ENCODE measurements at regions not wholly inside any gene's neighbourhood (a gene's known extent, or its start where the extent isn't known, plus 50 kb on each side); places are given as distances from the start of the nearest gene placed in this dataset.

DNA sequence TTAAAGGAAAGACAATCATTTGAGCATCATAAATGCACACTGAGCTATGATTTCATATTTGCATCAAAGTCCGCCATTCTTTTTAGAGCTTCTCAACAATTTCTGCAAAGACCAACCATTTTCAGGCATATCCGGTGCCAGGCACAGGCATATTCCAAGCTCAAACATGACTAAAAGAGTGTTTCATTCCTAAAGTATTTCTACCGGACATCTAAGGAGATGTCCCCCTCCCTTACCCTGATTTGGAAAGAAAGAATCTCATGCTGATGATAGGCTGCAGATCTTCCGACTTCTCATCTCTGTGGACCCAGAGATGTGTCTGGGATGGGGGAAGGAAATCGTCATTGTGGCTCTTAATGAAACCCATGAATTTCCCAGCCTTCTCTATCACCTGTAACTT lies 600.5 kb upstream of the MGMT start:
- H3K4me1 ChIP-seq (ENCODE audit: control insufficient read depth, extremely low read depth, insufficient read depth, low read length) = no peaks in the 10 kb centered on the region
- no peak overlapping the region for H3K27ac ChIP-seq (ENCODE audit: insufficient read depth, low read depth, low read length)
- peaks cover 1% of the 10 kb centered on the region for H3K9me3 ChIP-seq (replicated peaks; ENCODE audit: control insufficient read depth, insufficient read depth, low read length)
- H3K36me3 ChIP-seq (ENCODE audit: control insufficient read depth in 2 of 2, extremely low read depth in 1 of 2, insufficient read depth in 2 of 2, low read length in 2 of 2) = no peaks in the 10 kb centered on the region
- ChIA-PET POLR2A (no interaction called here), CTCF (no interaction called here)
- no peak for FAIRE-seq
- dilution Hi-C loops (cut with MboI; ENCODE audit: extremely low pct_ligation_motif_present, low sequenced_read_pairs) (no loop called here), intact Hi-C loops (cut with micrococcal nuclease) (no loop called here)
- no peak overlapping the region for H3K9ac ChIP-seq (replicated peaks; ENCODE audit: extremely low read depth, insufficient read depth, low read length)
- H3K9me1 ChIP-seq (replicated peaks; ENCODE audit: control insufficient read depth, extremely low read depth, insufficient read depth, low read length) = no peaks in the 10 kb centered on the region
- H3K4me2 ChIP-seq (ENCODE audit: insufficient read depth, low read length) = no peak overlapping the region
- H2AFZ ChIP-seq (ENCODE audit: low read depth, low read length) = no peak overlapping the region
- no peak overlapping the region for H3K4me3 ChIP-seq (replicated peaks in 1 of 3; ENCODE audit: insufficient read depth in 1 of 3, low read depth in 1 of 3, low read length in 3 of 3)
- no peak for TF ChIP-seq EZH2 (IDR thresholded peaks at IDR 0.05; ENCODE audit: borderline replicate concordance, low read depth, low read length, severe bottlenecking)
- TF ChIP-seq JUN (IDR thresholded peaks at IDR 0.05; ENCODE audit: borderline replicate concordance, insufficient read depth, insufficient read length, low read depth) = no peak
- no peaks in the 10 kb centered on the region for H3K79me2 ChIP-seq (ENCODE audit: control insufficient read depth, insufficient read depth, low read length)
- no peaks in the 10 kb centered on the region for H4K20me1 ChIP-seq (replicated peaks; ENCODE audit: control insufficient read depth, extremely low read depth, insufficient read depth, low read length)
- DNase-seq (ENCODE audit: low read depth, low spot score) = no peak
- H3K27me3 ChIP-seq (ENCODE audit: control insufficient read depth in 2 of 2, insufficient read depth in 2 of 2, low read length in 2 of 2) = no peaks in the 10 kb centered on the region
- no TSS peak for BruUV-seq (replicated peaks)

DNA sequence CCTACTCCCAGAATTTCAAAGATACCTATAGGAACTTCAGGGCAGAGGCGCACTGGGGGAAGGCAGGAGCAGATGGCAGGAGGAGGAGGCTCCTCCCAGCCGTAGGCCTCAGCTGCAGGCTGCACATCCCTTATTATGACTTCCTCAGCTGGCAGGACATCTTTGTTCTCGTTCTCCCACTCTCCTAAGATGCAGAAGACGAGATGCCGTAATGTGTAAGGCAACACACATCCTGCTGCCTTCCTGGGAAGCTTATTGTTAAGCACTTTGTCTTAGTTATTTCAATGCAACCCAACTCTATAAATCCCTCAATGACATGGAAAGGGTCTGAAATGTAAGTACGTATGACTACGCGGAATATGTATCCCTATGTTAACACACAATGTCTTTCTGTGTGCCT lies 599.8 kb upstream of the MGMT start:
- dilution Hi-C loops (cut with MboI; ENCODE audit: extremely low pct_ligation_motif_present, low sequenced_read_pairs) (no loop called here), intact Hi-C loops (cut with micrococcal nuclease) (no loop called here)
- Histone ChIP-seq H2AFZ (ENCODE audit: low read depth, low read length) (no peak overlapping the region), H3K27me3 (ENCODE audit: control insufficient read depth in 2 of 2, insufficient read depth in 2 of 2, low read length in 2 of 2) (no peaks in the 10 kb centered on the region), H4K20me1 (replicated peaks; ENCODE audit: control insufficient read depth, extremely low read depth, insufficient read depth, low read length) (no peaks in the 10 kb centered on the region), H3K9me1 (replicated peaks; ENCODE audit: control insufficient read depth, extremely low read depth, insufficient read depth, low read length) (no peaks in the 10 kb centered on the region), H3K27ac (ENCODE audit: insufficient read depth, low read depth, low read length) (no peak overlapping the region), H3K9ac (replicated peaks; ENCODE audit: extremely low read depth, insufficient read depth, low read length) (no peak overlapping the region), H3K79me2 (ENCODE audit: control insufficient read depth, insufficient read depth, low read length) (no peaks in the 10 kb centered on the region), H3K4me3 (replicated peaks in 1 of 3; ENCODE audit: insufficient read depth in 1 of 3, low read depth in 1 of 3, low read length in 3 of 3) (no peak overlapping the region), H3K4me2 (ENCODE audit: insufficient read depth, low read length) (no peak overlapping the region), H3K36me3 (ENCODE audit: control insufficient read depth in 2 of 2, extremely low read depth in 1 of 2, insufficient read depth in 2 of 2, low read length in 2 of 2) (no peaks in the 10 kb centered on the region), H3K4me1 (ENCODE audit: control insufficient read depth, extremely low read depth, insufficient read depth, low read length) (no peaks in the 10 kb centered on the region), H3K9me3 (replicated peaks; ENCODE audit: control insufficient read depth, insufficient read depth, low read length) (peaks cover 1% of the 10 kb centered on the region)
- no peak for FAIRE-seq
- no TSS peak for BruUV-seq (replicated peaks)
- no peak for TF ChIP-seq EZH2 (IDR thresholded peaks at IDR 0.05; ENCODE audit: borderline replicate concordance, low read depth, low read length, severe bottlenecking)
- TF ChIP-seq POLR2AphosphoS5 (IDR thresholded peaks at IDR 0.05; ENCODE audit: insufficient read depth, low read depth, low read length) = no peak
- TF ChIP-seq GATA2 (IDR thresholded peaks at IDR 0.05; ENCODE audit: insufficient read depth, insufficient read length, low read depth, low read length) = no peak
- TF ChIP-seq POLR2A (IDR thresholded peaks at IDR 0.05; ENCODE audit: low read depth, low read length) = no peak
- no peak for TF ChIP-seq FOS (IDR thresholded peaks at IDR 0.05; ENCODE audit: borderline replicate concordance, insufficient read depth, low read length)
- TF ChIP-seq, protein P1, sequence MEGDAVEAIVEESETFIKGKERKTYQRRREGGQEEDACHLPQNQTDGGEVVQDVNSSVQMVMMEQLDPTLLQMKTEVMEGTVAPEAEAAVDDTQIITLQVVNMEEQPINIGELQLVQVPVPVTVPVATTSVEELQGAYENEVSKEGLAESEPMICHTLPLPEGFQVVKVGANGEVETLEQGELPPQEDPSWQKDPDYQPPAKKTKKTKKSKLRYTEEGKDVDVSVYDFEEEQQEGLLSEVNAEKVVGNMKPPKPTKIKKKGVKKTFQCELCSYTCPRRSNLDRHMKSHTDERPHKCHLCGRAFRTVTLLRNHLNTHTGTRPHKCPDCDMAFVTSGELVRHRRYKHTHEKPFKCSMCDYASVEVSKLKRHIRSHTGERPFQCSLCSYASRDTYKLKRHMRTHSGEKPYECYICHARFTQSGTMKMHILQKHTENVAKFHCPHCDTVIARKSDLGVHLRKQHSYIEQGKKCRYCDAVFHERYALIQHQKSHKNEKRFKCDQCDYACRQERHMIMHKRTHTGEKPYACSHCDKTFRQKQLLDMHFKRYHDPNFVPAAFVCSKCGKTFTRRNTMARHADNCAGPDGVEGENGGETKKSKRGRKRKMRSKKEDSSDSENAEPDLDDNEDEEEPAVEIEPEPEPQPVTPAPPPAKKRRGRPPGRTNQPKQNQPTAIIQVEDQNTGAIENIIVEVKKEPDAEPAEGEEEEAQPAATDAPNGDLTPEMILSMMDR (IDR thresholded peaks at IDR 0.05; ENCODE audit: extremely low read depth in 1 of 2, insufficient read depth in 1 of 2, low read depth in 1 of 2, low read length in 2 of 2) = no peak
- TF ChIP-seq JUN (IDR thresholded peaks at IDR 0.05; ENCODE audit: borderline replicate concordance, insufficient read depth, insufficient read length, low read depth) = no peak
- ChIA-PET POLR2A (no interaction called here), CTCF (no interaction called here)
- DNase-seq (ENCODE audit: low read depth, low spot score) = no peak
